HL-60 (cell line): ENCODE measurements at regions not wholly inside any gene's neighbourhood (a gene's known extent, or its start where the extent isn't known, plus 50 kb on each side); places are given as distances from the start of the nearest gene placed in this dataset.

Experiments
- DNase-seq, 2 experiments: peaks; one replicate each; pipeline ENCODE4 v3.0.0-alpha.2; 2010 to 2020; ENCODE audit warnings: low read depth in 1 of 2, low spot score in 1 of 2
- H3K27ac ChIP-seq: fragments of 250-450 bp; sonication (Bioruptor Pico); replicated peaks from 2 replicates; pipeline ENCODE4 v1.5.1; 2020; ENCODE audit warnings: mild to moderate bottlenecking, moderate library complexity
- H3K27me3 ChIP-seq: fragments of 250-450 bp; sonication (Bioruptor Pico); 2 replicates; pipeline ENCODE4 v1.5.1; 2021; ENCODE audit warnings: mild to moderate bottlenecking, moderate library complexity; ENCODE audit not compliant: insufficient read depth, poor library complexity, severe bottlenecking
- H3K4me3 ChIP-seq: replicated peaks from 2 replicates; pipeline ENCODE4 v1.5.1; 2011; ENCODE audit warnings: mild to moderate bottlenecking, control low read depth, low read length; ENCODE audit not compliant: insufficient read depth
- CTCF ChIP-seq: IDR thresholded peaks from one replicate; pipeline ENCODE4 v1.5.1; 2011; ENCODE audit warnings: low read length, control low read depth, inconsistent platforms; ENCODE audit not compliant: insufficient read depth
- GABPA ChIP-seq: IDR thresholded peaks from 2 replicates; pipeline ENCODE4 v1.6.1; 2012; ENCODE audit warnings: low read depth
- POLR2AphosphoS5 ChIP-seq: IDR thresholded peaks from 2 replicates; pipeline ENCODE4 v1.6.1; 2012; ENCODE audit warnings: low read depth
- REST ChIP-seq: IDR thresholded peaks from 2 replicates; pipeline ENCODE4 v1.6.1; 2012; ENCODE audit warnings: low read depth; ENCODE audit not compliant: insufficient replicate concordance
- SPI1 ChIP-seq: IDR thresholded peaks from 2 replicates; pipeline ENCODE4 v1.6.1; 2012; ENCODE audit warnings: low read depth, mild to moderate bottlenecking, borderline replicate concordance

GRCh38 chr14:89000007-89000942 is 175.8 kb downstream of the TTC8 start:
- H3K27ac ChIP-seq, result no peak overlapping the region
- DNase-seq, result peak; percentile 71 to 90
- H3K4me3 ChIP-seq, result no peak overlapping the region
- no peaks in the 10 kb centered on the region for H3K27me3 ChIP-seq
- no peak for TF ChIP-seq REST
- peak; percentile 57 for TF ChIP-seq POLR2AphosphoS5

GRCh38 chr14:89004166-89004565 is 179.7 kb downstream of the TTC8 start:
- Histone ChIP-seq H3K4me3 (no peak overlapping the region), H3K27ac (no peak overlapping the region), H3K27me3 (no peaks in the 10 kb centered on the region)
- DNase-seq, result peak in 1 of 2 experiments; percentile 33
- TF ChIP-seq REST (no peak), POLR2AphosphoS5 (no peak), SPI1 (no peak)

- TF ChIP-seq SPI1 (no peak), REST (no peak), GABPA (no peak), POLR2AphosphoS5 (no peak), CTCF (no peak)
- no peak overlapping the region for H3K4me3 ChIP-seq
- H3K27ac ChIP-seq, result no peak overlapping the region
- DNase-seq, result no peak
- no peaks in the 10 kb centered on the region for H3K27me3 ChIP-seq
Observed at GRCh38 chr14:89007906-89008305, 183.5 kb downstream of the TTC8 start.
